ENCODE measurements at regions not wholly inside any gene's neighbourhood (a gene's known extent, or its start where the extent isn't known, plus 50 kb on each side); places are given as distances from the start of the nearest gene placed in this dataset.
A peak's percentile ranks its signal among the peaks of the same experiment; 100 is the strongest.

DNA sequence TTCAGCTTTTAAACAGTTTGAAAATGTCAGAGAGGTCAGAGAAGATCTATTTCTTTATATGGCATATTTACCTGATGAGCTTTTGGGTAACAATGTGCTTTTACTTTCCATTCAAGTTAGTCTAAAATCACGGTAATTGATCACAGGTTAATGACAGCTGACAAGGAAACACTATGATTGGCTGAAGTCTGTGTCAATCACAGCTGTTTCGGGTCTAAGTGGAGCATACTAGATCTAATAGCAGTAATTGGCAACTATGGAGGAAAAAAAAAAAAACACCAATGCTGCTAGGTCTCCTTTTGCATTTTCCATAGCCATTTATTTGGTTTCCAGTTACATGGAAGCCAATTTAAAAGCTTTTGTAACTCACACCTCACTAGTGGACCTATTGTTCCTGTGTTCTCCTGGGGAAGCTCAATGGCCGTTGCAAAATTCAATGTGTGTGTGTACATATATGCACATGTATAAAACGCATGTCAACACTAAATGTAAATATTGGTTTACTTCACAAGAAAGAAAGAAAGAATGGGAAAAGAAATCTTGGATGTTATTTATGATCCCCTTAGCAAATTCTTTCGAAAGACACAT is 568.3 kb upstream of the ZFHX3 start:
- no peak for DNase-seq (ENCODE audit: low read depth in 1 of 2, low spot score in 2 of 2)
- peaks cover 0 to 3% (median 1%) of the 10 kb centered on the region in 4 experiments; a peak in 1 of 7 replicates for H3K4me1 ChIP-seq (replicated peaks in 1 of 4; ENCODE audit: control insufficient read depth in 3 of 4, insufficient read depth in 4 of 4, low read length in 3 of 4)
- no peak overlapping the region for H3K23ac ChIP-seq (ENCODE audit: insufficient read length)
- no peaks in the 10 kb centered on the region for H3K79me1 ChIP-seq (ENCODE audit: low read depth, low read length)
- H4K5ac ChIP-seq (ENCODE audit: insufficient read length, low read depth, low read length) = no peak overlapping the region
- WGBS, 2 experiments (ENCODE audit: extremely low coverage in 1 of 2, insufficient coverage in 1 of 2, insufficient read length in 1 of 2, insufficient replicate concordance in 2 of 2, low coverage in 1 of 2, low lambda C conversion rate in 2 of 2, missing lambda C conversion rate in 1 of 2) = 98% methylated on average over 5 of the region's 5 CpGs; no CpG with 5 or more reads in 1 of the 2 experiments
- TF ChIP-seq SP1 (IDR thresholded peaks at IDR 0.05; ENCODE audit: low read depth, low read length) (peak; percentile 77; the same call in 1 of the 2 replicates), SP2 (IDR thresholded peaks at IDR 0.05; ENCODE audit: low read length) (peak; percentile 39; the same call in 1 of the 2 replicates), CHD2 (IDR thresholded peaks at IDR 0.05; ENCODE audit: low read length) (peak; percentile 44; the same call in 1 of the 2 replicates), RXRA (IDR thresholded peaks at IDR 0.05; ENCODE audit: insufficient read depth, low read depth, low read length) (no peak)
- no peaks in the 10 kb centered on the region for H3K27me3 ChIP-seq (replicated peaks in 1 of 4; ENCODE audit: control insufficient read depth in 3 of 4, extremely low read depth in 1 of 4, insufficient read depth in 3 of 4, low read length in 3 of 4)
- no peak overlapping the region for H4K8ac ChIP-seq (ENCODE audit: extremely low read depth, insufficient read depth, low read length)
- no peak overlapping the region for H3K14ac ChIP-seq (ENCODE audit: insufficient read length)
- no peak overlapping the region for H3K56ac ChIP-seq (replicated peaks; ENCODE audit: insufficient read length, low read depth, low read length)
- no peaks in the 10 kb centered on the region for H3K9me3 ChIP-seq (ENCODE audit: insufficient read depth in 2 of 2, low read depth in 1 of 2, low read length in 1 of 2)
- ChIA-PET CTCF (ENCODE audit: partially characterized antibody) (interaction anchor here (1.5 kb wide), 1 partner anchor 98 kb away, joined by 3 read pairs; no protein-coding TSS in a partner anchor), POLR2A (ENCODE audit: partially characterized antibody) (interaction anchor here (0.9 kb wide), 1 partner anchor 11 kb away, joined by 3 read pairs; no protein-coding TSS in a partner anchor)
- no peak overlapping the region for H2BK12ac ChIP-seq (ENCODE audit: low read depth, low read length)
- no peak overlapping the region for H3K18ac ChIP-seq (ENCODE audit: extremely low read depth, low read length)
- H2BK15ac ChIP-seq (ENCODE audit: low read length) = no peak overlapping the region
- no peak for FAIRE-seq
- H3K4ac ChIP-seq (replicated peaks; ENCODE audit: insufficient read length, low read depth, low read length) = no peak overlapping the region
- H2AK5ac ChIP-seq (ENCODE audit: low read depth, low read length) = no peak overlapping the region
- no peak overlapping the region for H3K4me2 ChIP-seq (ENCODE audit: insufficient read depth in 1 of 2, low read depth in 2 of 2, low read length in 2 of 2)
- H2BK5ac ChIP-seq (ENCODE audit: low read depth, low read length) = no peak overlapping the region
- no peak overlapping the region for H2BK120ac ChIP-seq (replicated peaks; ENCODE audit: low read depth, low read length)
- no peaks in the 10 kb centered on the region for H3K79me2 ChIP-seq (ENCODE audit: control insufficient read depth in 1 of 2, insufficient read depth in 2 of 2, low read length in 2 of 2)
- H3K23me2 ChIP-seq (ENCODE audit: low read depth, low read length) = no peaks in the 10 kb centered on the region
- no peaks in the 10 kb centered on the region for H3K36me3 ChIP-seq (ENCODE audit: control insufficient read depth in 2 of 4, insufficient read depth in 4 of 4, low read length in 3 of 4)
- no peaks in the 10 kb centered on the region for H4K20me1 ChIP-seq (replicated peaks in 1 of 2; ENCODE audit: control insufficient read depth in 1 of 2, insufficient read depth in 2 of 2, low read length in 2 of 2)
- H3K27ac ChIP-seq (ENCODE audit: low read depth, low read length) = no peak overlapping the region
- H3K4me3 ChIP-seq (ENCODE audit: extremely low read depth in 1 of 4, insufficient read depth in 2 of 4, low read depth in 3 of 4, low read length in 4 of 4) = no peak overlapping the region
- H3K9ac ChIP-seq (replicated peaks in 1 of 4; ENCODE audit: extremely low read depth in 1 of 4, low read depth in 3 of 4, low read length in 3 of 4) = no peak overlapping the region
- H2BK20ac ChIP-seq (ENCODE audit: low read length) = no peak overlapping the region
- H4K91ac ChIP-seq (replicated peaks; ENCODE audit: insufficient read length, low read length) = no peak overlapping the region
- no peak overlapping the region for H2AFZ ChIP-seq (ENCODE audit: low read length)

Measured in H1 (cell line).